ENCODE measurements at regions not wholly inside any gene's neighbourhood (a gene's known extent, or its start where the extent isn't known, plus 50 kb on each side); places are given as distances from the start of the nearest gene placed in this dataset.

DNA sequence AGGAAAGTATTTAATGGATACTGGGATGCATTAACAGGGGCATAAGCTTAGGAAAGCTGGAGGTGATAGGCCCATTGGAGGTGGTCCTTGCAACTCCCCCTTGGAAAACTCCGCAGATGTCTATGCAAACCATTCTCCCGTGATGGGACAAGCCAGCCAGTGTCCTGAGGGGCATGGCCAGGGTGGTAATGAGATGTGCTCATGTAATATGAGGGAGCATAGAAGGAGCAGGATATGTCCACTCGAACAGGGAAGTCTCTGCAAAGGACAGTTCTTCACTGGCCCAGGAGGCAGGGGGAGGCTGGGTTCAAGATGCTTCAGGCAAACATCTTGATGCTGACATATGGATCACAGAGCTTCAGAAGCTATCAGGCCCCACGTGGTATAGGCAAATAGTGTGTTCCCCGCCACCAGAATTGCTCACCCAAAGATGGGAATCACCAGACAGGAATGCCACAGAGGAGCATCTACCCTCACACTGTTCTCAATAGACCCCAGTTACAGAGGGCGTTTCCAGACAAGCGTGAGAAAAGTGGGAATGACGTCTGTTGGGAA is 201.6 kb upstream of the CDH4 start:
- TF ChIP-seq, protein P1, sequence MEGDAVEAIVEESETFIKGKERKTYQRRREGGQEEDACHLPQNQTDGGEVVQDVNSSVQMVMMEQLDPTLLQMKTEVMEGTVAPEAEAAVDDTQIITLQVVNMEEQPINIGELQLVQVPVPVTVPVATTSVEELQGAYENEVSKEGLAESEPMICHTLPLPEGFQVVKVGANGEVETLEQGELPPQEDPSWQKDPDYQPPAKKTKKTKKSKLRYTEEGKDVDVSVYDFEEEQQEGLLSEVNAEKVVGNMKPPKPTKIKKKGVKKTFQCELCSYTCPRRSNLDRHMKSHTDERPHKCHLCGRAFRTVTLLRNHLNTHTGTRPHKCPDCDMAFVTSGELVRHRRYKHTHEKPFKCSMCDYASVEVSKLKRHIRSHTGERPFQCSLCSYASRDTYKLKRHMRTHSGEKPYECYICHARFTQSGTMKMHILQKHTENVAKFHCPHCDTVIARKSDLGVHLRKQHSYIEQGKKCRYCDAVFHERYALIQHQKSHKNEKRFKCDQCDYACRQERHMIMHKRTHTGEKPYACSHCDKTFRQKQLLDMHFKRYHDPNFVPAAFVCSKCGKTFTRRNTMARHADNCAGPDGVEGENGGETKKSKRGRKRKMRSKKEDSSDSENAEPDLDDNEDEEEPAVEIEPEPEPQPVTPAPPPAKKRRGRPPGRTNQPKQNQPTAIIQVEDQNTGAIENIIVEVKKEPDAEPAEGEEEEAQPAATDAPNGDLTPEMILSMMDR (IDR thresholded peaks at IDR 0.05; ENCODE audit: low read length): no peak
- TF ChIP-seq EZH2 (optimal IDR thresholded peaks at IDR 0.05; ENCODE audit: low read depth, low read length): no peak
